ENCODE measurements at regions not wholly inside any gene's neighbourhood (a gene's known extent, or its start where the extent isn't known, plus 50 kb on each side); places are given as distances from the start of the nearest gene placed in this dataset.

DNA sequence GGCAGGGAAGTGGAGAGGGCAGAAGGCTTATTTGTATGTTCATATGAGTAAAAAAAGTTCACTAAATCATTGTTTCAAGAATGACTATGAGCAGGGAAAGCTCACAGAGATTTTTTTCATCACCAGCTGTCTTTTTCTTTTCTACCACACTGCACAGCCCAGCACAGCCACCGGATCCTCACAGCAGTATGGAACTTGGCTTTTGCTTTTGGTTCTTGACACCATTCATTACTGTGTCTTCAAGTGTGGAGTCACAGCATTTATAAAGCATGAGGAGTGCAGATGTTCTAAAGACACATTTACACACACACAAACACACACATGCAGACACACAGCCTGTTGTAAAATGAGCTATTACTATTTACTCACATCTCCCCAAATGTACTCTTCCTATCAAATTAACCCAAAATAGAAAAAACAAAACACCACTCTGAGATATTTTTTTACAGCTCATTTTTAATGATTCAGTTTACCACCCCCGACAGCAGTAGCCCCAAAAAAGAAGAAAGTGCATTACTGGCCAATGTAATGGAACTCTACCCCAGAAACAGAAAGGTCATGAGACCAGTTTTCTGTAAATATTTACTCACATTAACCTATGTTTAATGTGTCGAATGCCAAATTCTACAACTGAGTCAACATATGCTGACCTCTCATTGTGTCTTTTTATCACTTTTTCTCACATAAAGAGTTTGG, 60.5 kb downstream of the BTG1 start:
- TF ChIP-seq, protein P1, sequence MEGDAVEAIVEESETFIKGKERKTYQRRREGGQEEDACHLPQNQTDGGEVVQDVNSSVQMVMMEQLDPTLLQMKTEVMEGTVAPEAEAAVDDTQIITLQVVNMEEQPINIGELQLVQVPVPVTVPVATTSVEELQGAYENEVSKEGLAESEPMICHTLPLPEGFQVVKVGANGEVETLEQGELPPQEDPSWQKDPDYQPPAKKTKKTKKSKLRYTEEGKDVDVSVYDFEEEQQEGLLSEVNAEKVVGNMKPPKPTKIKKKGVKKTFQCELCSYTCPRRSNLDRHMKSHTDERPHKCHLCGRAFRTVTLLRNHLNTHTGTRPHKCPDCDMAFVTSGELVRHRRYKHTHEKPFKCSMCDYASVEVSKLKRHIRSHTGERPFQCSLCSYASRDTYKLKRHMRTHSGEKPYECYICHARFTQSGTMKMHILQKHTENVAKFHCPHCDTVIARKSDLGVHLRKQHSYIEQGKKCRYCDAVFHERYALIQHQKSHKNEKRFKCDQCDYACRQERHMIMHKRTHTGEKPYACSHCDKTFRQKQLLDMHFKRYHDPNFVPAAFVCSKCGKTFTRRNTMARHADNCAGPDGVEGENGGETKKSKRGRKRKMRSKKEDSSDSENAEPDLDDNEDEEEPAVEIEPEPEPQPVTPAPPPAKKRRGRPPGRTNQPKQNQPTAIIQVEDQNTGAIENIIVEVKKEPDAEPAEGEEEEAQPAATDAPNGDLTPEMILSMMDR (IDR thresholded peaks at IDR 0.05) = no peak
- TF ChIP-seq POLR2AphosphoS5 (IDR thresholded peaks at IDR 0.05; ENCODE audit: insufficient read depth in 1 of 2, low read depth in 1 of 2) = no peak
